T47D (cell line): ENCODE measurements at regions not wholly inside any gene's neighbourhood (a gene's known extent, or its start where the extent isn't known, plus 50 kb on each side); places are given as distances from the start of the nearest gene placed in this dataset.

ENCODE experiments used
- DNase-seq, 2 experiments: peaks; one replicate each; pipeline versions ENCODE4 v3.0.0 to v3.0.0-alpha.2; 2011 to 2012; ENCODE audit warnings: low read depth in 1 of 2, low spot score in 1 of 2
- JUND ChIP-seq: IDR thresholded peaks from 2 replicates; pipeline ENCODE4 v1.6.1; 2012; ENCODE audit warnings: low read depth
- in situ Hi-C: cut with HindIII; loops from 2 replicates; pipeline ENCODE4 v1.10.0; 2016; ENCODE audit warnings: low sequenced_read_pairs, low pct_unique_long_range_greater_than_20kb

GRCh38 chr5:67290655-67291054 is 94.1 kb upstream of the CD180 start:
- DNase-seq, result no peak
- in situ Hi-C loops, result no loop called here
- TF ChIP-seq JUND, result no peak

- no peak for TF ChIP-seq JUND
- in situ Hi-C loops, result no loop called here
These were observed 93.3 kb upstream of the CD180 start for GRCh38 chr5:67289763-67290521.

GRCh38 chr5:67287510-67288268 is 91.1 kb upstream of the CD180 start:
- no peak for DNase-seq
- no peak for TF ChIP-seq JUND
- in situ Hi-C loops, result no loop called here

More at GRCh38 chr5:67289763-67290521, 93.3 kb upstream of the CD180 start:
- no peak for DNase-seq

GRCh38 chr5:67286006-67286405 is 89.4 kb upstream of the CD180 start:
- no peak for DNase-seq
- TF ChIP-seq JUND, result no peak
- in situ Hi-C loops, result no loop called here

- TF ChIP-seq JUND, result no peak
- DNase-seq, result no peak
- in situ Hi-C loops, result no loop called here
These were observed 87.4 kb upstream of the CD180 start for GRCh38 chr5:67283988-67284487.

- in situ Hi-C loops, result no loop called here
- no peak for DNase-seq
- TF ChIP-seq JUND, result no peak
These were observed 86.8 kb upstream of the CD180 start for GRCh38 chr5:67283275-67283987.

GRCh38 chr5:67281874-67282273 is 85.3 kb upstream of the CD180 start:
- no peak for DNase-seq
- no peak for TF ChIP-seq JUND
- in situ Hi-C loops, result no loop called here

GRCh38 chr5:67273689-67274356 is 77.2 kb upstream of the CD180 start:
- no peak for TF ChIP-seq JUND
- DNase-seq, result no peak
- in situ Hi-C loops, result no loop called here

GRCh38 chr5:67272453-67273130 is 76.0 kb upstream of the CD180 start:
- DNase-seq, result no peak
- no peak for TF ChIP-seq JUND

GRCh38 chr5:67268231-67269021 is 71.8 kb upstream of the CD180 start:
- in situ Hi-C loops, result no loop called here
- no peak for TF ChIP-seq JUND
- peak in 1 of 2 experiments; percentile 15 for DNase-seq

More at GRCh38 chr5:67272453-67273130, 76.0 kb upstream of the CD180 start:
- in situ Hi-C loops, result no loop called here

- DNase-seq, result no peak
- no peak for TF ChIP-seq JUND
- in situ Hi-C loops, result no loop called here
These were observed 71.1 kb upstream of the CD180 start for GRCh38 chr5:67267512-67268216.
